ENCODE measurements at regions not wholly inside any gene's neighbourhood (a gene's known extent, or its start where the extent isn't known, plus 50 kb on each side); places are given as distances from the start of the nearest gene placed in this dataset.

DNA sequence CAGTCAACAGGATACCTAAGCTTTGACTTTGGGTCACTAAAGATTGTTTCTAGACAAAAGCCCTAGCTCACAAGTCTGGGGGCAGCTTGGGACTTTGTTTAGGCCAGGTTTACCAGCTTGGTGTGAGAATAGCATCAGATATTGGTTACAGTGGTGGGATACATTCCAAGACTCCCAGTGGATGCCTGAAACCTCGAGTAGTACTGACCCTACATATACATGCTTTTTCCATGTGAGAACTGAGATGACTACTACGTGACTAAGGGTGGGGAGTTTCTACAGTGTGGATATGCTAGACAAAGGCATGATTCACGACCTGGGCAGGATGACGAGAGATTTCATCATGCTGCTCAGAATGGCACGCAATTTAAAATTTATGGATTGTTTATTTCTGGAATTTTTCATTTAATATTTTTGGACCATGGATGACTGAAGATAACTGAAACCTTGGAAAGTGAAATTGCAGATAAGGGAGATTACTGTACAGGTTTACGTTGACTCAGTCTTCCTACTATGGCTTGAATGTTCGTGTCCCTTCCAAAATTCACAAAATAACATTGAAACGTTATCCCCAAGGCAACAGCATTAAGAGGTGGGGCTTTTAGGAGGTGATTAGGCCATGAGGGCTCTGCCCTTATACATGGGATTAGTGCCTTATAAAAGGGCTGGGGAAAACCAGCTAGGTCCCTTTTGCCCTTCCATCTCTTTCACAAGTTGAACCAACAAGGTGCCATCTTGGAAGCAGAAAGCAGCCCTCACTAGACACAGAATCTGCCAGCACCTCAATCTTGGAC, 50.2 kb upstream of the CTAGE1 start:
- no peak for DNase-seq

GRCh38 chr18:22468554-22468891, 50.8 kb upstream of the CTAGE1 start:
- DNase-seq: no peak

DNA sequence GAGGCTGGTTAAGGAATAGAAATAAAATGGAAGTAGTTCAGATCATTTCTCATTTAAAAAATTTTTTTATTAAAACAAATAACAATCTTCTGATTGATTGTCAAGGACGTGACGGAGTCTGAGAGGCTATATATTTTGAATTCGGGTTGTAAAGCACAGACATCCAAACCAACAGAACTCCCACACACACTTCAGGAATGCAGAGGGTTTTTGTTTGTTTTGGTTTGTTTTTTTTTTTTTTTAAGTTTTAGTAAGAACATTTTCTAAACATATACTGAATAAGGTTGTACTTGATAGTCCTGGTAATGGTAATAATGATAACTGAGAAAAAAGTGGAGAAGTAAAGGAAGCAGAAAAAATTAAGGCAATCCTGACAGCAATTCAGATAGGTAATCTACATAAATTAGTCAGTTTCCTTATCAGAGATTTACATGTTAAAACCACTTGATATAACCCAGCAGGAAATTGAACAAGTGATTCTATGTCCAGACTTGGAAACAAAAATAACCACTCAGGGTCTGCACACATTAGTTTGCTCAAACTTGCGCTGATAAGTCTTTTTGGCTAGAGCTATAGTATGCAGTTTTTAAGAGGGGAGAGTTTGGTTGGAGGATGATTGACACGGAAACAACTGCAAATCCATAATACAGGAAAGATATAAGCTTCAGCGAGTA, 51.5 kb upstream of the CTAGE1 start:
- DNase-seq: no peak

GRCh38 chr18:22469926-22470247, 52.2 kb upstream of the CTAGE1 start:
- no peak for DNase-seq

DNA sequence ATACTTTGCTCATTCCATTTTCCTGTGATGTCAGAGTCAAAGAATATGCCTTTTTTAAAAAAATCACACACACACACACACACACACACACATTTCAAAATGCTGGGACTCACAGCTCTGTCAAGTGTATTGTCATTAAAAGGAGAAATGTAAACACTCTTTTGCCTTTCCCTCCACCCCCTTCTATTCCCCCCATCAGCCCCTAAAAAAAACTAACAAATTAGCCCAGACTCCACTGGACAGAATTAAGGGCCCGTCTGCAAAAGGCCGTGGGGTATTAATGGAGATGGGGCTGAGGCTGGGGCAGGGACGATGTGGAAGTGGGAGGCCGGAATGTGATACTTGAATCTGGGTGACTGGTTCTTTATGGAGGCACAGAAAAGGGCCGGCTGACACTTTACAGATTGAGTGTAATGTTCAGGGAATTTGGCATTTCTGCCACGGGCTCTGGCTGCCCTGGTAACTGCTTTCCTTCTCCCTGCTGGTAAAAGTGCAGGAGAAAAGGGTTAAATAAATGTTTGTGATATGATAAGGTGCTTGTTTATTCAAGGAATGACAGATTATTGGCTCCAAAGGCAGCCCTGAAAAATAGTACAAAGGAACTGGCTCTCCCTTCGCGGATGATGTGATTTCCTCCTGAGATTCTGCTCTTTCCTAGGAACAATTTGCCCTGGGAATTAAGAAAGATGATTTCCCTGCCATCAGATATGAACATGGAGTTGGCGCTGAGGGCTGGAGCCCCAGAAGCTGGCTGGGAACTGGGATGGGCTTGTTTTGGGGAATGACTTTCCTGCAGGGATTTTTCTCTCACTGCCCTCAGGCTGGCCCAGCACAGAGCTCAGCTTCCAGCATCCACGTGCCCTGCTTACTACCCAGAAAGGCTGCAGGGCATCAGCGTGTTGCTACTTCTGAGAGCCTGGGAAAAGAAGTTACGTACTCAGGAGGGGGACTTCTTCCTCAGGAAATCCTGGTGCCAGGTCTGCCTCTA, 52.8 kb upstream of the CTAGE1 start:
- DNase-seq: no peak

DNA sequence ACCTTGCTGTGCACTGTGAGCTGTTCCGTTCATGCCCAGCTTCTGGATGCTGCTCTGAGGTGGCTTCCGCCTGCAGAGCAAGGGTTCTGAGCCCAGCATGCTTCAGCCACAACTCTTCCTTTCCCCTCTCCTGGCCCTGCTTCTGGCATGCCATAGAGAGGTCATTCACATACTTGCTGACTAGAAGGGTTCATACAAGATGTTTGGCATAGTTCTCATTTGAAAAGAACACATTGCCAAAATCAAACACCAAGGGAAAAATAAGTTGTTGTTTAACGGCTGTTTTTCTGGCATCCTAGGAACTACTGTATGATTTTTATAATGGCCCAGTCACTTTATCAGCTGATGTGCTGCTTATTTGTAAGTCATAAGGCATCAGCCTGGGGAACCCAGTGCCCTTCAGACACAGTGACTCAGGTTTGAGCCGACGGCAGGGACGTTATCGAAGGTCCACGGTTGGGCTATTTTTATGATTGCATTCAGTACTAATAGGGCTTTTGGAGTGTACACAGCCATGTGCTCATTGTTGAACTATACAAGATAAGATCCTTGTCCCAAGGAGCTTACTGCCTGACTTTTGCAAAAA, 53.9 kb upstream of the CTAGE1 start:
- DNase-seq: no peak

DNA sequence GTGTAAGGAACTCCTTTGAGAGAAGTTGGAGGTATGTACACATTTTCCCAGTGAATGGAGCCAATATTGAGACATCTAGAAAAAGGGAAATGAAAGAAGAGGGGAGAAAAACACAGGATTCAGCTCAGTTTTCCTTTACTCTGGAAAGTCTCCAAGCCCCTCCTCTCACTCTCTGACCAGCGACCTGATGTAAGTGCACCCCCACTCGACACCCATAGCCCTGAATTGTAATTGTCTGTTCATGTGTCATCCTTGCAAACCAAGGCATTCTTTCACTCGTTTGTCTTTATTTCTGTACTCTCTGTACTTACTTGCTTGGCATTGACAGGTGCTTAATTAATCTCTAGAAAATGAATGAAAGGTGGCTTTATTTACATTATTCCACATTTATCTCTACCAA, 55.7 kb upstream of the CTAGE1 start:
- no peak for DNase-seq

DNA sequence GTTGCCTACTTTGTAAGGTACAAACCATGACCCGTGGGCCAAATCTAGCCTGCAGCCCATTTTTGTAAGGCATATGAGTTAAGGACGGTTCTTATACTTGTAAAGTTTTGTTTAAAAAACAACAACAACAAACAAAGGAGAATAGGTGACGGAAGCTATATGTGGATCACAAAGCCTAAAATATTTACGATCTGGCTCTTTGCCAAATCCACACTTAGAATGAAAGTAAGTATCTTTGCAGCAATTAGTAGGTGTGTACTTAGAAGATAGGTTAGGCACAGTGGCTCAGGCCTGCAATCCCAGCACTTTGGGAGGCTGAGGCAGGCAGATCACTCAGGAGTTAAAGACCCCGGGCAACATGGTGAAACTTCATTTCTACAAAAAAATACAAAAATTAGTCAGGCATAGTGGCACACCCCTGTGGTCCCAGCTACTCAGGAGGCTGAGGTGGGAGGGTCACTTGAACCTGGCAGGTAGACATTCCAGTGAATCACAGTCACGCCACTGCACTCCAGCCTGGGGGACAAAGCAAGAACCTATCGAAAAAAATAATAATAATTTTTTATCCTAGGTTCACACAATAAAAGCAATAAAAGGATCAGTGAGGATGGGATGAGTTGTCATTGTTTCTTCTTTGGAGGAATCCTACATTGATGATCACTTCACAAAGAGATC, 57.8 kb upstream of the CTAGE1 start:
- no peak for DNase-seq

- no peak for DNase-seq
Measured at GRCh38 chr18:22477222-22477621, 59.5 kb upstream of the CTAGE1 start.

DNA sequence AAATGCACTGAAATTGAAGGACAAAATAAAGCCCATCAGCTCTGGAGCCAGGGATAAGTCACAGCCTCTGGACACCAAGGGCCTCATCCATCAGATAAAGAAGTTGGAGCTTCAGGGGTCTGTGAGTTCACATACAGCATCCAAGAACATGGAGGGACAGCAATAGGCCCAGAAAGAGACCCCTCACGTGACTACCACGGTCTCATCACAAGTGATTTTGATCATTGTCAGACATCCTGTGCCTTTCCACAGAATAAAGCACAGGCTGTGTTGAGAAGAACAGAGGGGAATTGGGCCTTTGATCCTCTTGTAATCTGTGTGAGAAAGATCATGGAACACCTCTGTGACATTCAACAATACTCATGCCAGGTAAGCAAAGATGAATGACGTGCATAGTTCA, 65.2 kb upstream of the CTAGE1 start:
- DNase-seq: no peak

- DNase-seq: no peak
Measured at GRCh38 chr18:22483407-22483806, 65.7 kb upstream of the CTAGE1 start.

DNA sequence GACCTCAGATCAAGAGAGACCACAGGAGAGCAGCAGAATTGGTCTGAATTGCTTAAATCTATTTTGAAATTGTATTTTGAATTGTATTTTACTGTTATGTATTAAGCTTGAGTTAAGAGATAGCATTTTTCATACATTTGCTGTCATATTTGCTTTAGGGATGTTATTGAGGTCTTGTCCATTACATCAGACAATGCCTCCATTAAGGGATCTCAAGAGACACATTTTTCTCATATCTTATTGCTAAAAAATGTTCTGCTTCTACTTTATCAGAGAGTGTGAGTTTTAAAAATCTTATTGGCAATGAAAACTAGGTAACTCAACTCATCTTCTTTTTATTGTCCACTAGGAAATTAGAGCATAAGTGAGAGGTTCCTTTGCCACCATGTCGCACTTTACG, 66.8 kb upstream of the CTAGE1 start:
- DNase-seq: no peak

GRCh38 chr18:22485808-22486244, 68.1 kb upstream of the CTAGE1 start:
- no peak for DNase-seq

DNA sequence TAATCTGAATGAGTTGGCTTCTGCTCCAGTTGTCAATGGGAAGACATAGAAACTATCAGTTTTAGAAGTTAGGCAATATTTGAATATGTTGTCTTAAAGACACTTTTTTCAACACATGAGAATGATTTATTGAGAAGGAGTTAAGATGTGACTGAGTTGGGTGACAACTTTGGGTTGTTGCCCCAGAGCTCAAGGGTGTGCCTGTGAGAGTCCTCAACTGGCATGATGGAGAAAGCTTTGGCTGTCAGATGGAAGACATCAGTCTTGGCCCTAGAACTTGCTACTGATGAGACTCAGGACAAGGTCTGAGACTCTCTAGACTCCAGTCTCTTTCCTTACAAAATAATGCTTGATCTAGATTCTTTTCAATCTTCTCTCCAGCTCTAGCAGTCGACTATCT, 69.0 kb upstream of the CTAGE1 start:
- DNase-seq: no peak

GRCh38 chr18:22488554-22488953, 70.8 kb upstream of the CTAGE1 start:
- DNase-seq: no peak

- no peak for DNase-seq
Measured at GRCh38 chr18:22489704-22490103, 72.0 kb upstream of the CTAGE1 start.

DNA sequence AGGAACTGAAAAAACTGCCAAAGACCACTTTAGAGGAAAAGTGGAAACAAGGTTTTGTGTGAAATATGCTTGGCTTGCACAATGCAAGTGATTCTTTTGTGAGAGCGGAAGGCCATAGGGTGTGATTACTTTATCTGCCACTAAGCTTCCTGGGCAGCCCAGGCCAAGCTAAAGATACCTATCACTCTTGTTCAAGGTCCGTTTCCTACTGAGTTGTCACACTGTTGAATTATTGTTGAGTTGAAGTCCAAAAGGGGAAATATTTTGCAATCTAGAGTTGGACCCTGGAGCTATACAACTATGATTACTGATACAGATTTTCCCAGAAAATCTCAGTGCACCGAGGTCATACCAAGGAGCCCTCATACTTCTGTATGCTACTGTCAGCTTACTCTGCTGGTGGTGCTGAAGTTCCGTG, 72.7 kb upstream of the CTAGE1 start:
- DNase-seq: no peak

GRCh38 chr18:22493255-22493654, 75.5 kb upstream of the CTAGE1 start:
- no peak for DNase-seq

DNA sequence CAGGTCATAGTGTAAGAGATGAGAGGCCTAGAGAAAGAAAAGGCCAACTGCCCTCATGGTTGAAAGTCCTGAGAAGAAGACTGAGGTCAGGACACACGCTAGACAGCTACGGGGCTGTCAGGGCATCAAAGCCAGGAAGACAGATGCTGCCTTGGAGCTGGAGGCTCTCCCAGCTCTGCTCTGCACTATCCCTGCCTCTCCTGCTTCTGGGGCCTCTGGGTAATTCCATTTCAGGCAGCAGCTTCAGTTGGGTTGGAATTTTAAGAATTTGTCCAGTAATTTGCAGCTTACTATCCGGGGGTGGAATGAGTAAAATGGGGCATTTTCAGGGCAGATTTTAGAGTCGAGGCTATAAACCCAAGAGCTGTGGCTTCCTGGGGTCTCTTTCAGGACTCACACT, 76.2 kb upstream of the CTAGE1 start:
- DNase-seq: no peak

- no peak for DNase-seq
Measured at GRCh38 chr18:22494771-22495170, 77.1 kb upstream of the CTAGE1 start.

GRCh38 chr18:22499421-22499820, 81.7 kb upstream of the CTAGE1 start:
- no peak for DNase-seq

DNA sequence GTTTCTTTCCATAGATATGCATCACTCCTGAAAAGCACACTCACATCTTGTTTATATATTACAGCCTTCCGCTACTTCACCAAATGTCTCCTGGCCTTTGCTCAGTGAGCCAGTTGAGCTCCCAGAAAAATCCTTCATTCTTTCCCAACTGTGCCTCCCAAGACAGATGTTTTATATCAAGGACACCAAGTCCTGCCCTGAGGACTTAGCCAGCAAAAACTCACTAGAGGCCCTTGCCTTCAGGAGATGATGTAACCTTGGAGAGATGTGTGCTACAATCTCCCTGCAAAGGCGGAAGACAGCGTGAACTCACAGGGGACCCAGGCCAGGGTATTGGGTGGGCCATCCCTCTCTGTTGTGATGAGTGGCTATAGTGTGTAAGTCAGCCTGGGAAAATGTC, 86.1 kb upstream of the CTAGE1 start:
- no peak for DNase-seq

Data from DMS 273 treated with DMSO at 0.1 percent for 48 hours (cell line).